ENCODE measurements at regions not wholly inside any gene's neighbourhood (a gene's known extent, or its start where the extent isn't known, plus 50 kb on each side); places are given as distances from the start of the nearest gene placed in this dataset.

GRCh38 chr12:29071099-29071498, 78.0 kb upstream of the FAR2 start:
- TF ChIP-seq CTBP1 (IDR thresholded peaks at IDR 0.05; ENCODE audit: borderline replicate concordance) = no peak
- no peak for TF ChIP-seq TARDBP (IDR thresholded peaks at IDR 0.05)
- TF ChIP-seq ELF4 (IDR thresholded peaks at IDR 0.05) = no peak
- no peak for TF ChIP-seq SP1 (IDR thresholded peaks at IDR 0.05)
- no peak for TF ChIP-seq FOXA1 (IDR thresholded peaks at IDR 0.05)
- TF ChIP-seq ARNT (IDR thresholded peaks at IDR 0.05) = no peak
- TF ChIP-seq HDGF (IDR thresholded peaks at IDR 0.05; ENCODE audit: borderline replicate concordance) = no peak
- no peak for TF ChIP-seq SUZ12 (IDR thresholded peaks at IDR 0.05)
- TF ChIP-seq FOXM1 (IDR thresholded peaks at IDR 0.05; ENCODE audit: borderline replicate concordance) = no peak
- TF ChIP-seq ZNF384 (IDR thresholded peaks at IDR 0.05) = no peak
- TF ChIP-seq L3MBTL2 (conservative IDR thresholded peaks at IDR 0.05) = no peak
- TF ChIP-seq BHLHE40 (IDR thresholded peaks at IDR 0.05; ENCODE audit: borderline replicate concordance) = no peak
